Cardiac fibroblast (primary cell): ENCODE measurements at regions not wholly inside any gene's neighbourhood (a gene's known extent, or its start where the extent isn't known, plus 50 kb on each side); places are given as distances from the start of the nearest gene placed in this dataset.

Experiments used
- DNase-seq, 2 donors: peaks; one replicate each; pipeline versions ENCODE4 v3.0.0 to v3.0.0-alpha.2; 2010; ENCODE audit warnings: low read depth in 2 of 2
- H3K4me3 ChIP-seq, 2 donors: replicated peaks in 1 of 2; 1 replicate in 1 of 2; 2 replicates in 1 of 2; pipeline ENCODE4 v1.5.1; 2011; ENCODE audit warnings: low read depth in 2 of 2, low read length in 2 of 2, mild to moderate bottlenecking in 2 of 2, moderate library complexity in 1 of 2
- TF ChIP-seq, protein P1 (sequence below): IDR thresholded peaks from one replicate; pipeline ENCODE4 v1.5.1; 2011; ENCODE audit warnings: low read depth, mild to moderate bottlenecking, low read length, inconsistent platforms

DNA sequence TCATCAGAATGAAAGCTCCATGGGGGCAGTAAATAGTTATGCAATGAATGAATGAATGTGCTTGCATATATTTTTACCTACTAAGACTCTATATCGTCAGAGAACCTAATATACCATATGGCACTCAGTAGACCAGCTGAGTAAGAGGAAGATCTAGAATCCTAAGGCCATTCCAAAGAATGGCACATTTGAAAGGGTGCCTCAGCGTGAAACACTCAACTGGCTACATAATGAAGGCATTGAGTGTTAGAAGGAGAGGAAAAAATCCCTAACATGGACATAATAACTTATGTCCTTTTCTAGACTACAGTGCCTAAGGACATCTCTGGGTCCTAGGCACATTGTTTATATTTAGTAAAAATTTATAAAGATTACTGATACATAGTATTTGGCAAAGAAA, 61.7 kb upstream of the ARID2 start:
- no peak for DNase-seq

DNA sequence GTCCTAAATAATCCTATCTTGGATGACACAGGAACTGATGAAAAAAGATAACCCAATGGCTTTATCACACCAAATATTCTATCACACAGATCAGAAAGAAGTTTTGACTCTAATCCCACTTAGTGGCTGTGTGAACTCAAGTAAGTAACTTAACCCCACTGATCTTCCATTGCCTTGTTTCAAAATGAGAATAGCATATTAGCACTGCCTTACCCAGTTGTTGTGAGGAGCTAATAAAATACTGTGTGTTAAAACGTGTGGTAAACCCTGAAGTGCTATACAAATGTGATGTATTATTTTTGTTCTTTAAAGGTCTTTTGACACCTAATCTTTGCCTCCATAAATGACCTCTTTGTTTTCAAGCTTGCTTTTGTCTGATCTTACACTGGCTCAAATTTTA, 60.9 kb upstream of the ARID2 start:
- no peak overlapping the region for H3K4me3 ChIP-seq
- DNase-seq = no peak
- TF ChIP-seq, protein P1, sequence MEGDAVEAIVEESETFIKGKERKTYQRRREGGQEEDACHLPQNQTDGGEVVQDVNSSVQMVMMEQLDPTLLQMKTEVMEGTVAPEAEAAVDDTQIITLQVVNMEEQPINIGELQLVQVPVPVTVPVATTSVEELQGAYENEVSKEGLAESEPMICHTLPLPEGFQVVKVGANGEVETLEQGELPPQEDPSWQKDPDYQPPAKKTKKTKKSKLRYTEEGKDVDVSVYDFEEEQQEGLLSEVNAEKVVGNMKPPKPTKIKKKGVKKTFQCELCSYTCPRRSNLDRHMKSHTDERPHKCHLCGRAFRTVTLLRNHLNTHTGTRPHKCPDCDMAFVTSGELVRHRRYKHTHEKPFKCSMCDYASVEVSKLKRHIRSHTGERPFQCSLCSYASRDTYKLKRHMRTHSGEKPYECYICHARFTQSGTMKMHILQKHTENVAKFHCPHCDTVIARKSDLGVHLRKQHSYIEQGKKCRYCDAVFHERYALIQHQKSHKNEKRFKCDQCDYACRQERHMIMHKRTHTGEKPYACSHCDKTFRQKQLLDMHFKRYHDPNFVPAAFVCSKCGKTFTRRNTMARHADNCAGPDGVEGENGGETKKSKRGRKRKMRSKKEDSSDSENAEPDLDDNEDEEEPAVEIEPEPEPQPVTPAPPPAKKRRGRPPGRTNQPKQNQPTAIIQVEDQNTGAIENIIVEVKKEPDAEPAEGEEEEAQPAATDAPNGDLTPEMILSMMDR = no peak

More for the DNA sequence above, 61.7 kb upstream of the ARID2 start:
- H3K4me3 ChIP-seq = no peak overlapping the region
- TF ChIP-seq, protein P1 = no peak

DNA sequence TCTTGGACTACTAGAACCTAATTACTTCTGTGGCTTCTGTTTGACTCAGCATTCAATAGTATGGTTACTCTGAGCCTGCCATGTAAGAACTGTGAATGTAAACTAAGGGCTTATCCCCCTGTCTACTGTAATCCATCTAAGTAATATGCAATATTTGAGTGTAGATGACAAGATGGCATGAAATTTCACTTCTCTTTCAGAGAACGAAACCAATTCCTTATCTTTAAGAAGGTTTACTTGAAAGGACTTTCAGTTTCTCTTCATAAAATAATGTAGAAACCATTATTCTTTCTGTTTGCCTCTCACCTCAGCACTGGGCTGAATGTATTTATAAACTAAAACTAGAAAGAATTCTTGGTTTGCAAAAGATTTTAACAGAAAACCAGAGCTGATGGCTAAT, 60.4 kb upstream of the ARID2 start:
- TF ChIP-seq, protein P1 = no peak
- DNase-seq = no peak
- no peak overlapping the region for H3K4me3 ChIP-seq

DNA sequence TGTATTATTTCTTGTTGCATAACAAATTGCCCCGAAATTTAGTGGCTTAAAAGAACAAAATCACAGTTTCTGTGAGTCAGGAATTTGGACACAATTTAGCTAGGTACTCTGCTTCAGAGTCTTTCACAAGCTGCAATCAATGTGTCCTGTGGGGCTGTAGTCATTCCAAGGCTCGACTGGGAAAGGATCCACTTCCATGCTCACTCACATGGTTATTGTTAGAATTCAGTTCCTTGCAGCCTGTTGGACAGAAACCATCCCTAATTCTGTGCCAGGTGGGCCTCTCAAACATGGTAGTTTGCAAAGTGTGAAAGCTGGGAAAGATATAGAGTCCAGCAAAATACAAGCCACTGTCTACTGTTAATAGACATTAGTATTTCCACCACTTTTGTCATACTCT, 59.7 kb upstream of the ARID2 start:
- H3K4me3 ChIP-seq = no peak overlapping the region
- TF ChIP-seq, protein P1 = no peak
- no peak for DNase-seq

DNA sequence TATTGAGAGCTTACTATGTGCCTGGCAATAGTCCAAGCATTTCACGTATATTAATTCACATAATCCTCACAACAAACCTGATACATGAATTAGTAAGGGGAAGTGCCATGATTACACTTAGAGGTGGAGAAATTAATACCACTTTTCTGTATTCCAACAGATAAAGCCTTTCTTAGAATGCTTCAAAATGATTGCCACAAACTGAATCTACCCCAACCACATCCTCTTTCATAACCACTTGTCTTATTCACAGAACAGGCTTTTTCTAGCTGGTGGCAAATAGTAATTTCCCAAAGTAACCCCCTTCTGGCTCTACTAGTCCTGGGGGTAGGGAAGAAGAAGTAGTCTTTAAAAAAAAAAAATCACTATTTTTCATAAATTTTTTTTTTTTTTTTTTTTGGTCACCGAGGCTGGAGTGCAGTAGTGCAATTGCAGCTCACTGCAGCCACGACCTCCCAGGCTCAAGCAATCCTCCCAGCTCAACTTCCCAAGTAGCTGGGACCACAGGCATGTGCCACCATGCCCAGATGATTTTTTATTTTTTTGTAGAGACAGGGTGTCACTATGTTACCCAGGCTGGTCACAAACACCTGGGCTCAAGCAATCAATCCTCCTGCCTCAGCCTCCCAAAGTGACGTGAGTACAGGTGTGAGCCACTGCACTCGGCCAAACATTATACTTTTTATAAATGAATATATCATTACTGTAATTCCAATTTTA, 59.0 kb upstream of the ARID2 start:
- no peak overlapping the region for H3K4me3 ChIP-seq
- peak in 1 of 2 donors; percentile 49 for DNase-seq
- TF ChIP-seq, protein P1 = no peak

DNA sequence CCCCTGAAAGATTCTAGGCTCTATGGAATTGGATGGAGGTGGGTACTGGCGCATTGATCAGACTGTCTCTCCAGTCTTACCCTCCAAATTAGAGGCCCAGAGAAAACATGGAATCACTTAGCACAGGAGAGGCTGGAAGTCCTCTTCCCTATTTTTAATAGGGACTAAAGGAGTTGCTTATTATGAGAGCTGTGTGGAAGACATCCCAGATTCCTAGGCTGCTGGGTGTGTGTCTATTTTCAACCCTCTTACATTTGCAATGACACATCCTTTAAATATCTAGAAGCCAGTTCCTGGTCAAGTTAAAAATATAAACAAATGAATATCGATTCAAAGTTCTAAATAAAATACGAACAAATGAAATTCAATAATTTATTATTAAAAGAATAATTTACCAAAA, 58.3 kb upstream of the ARID2 start:
- TF ChIP-seq, protein P1 = no peak
- peak; percentile 26 to 67 for DNase-seq
- no peak overlapping the region for H3K4me3 ChIP-seq
